ENCODE measurements at regions not wholly inside any gene's neighbourhood (a gene's known extent, or its start where the extent isn't known, plus 50 kb on each side); places are given as distances from the start of the nearest gene placed in this dataset.

DNA sequence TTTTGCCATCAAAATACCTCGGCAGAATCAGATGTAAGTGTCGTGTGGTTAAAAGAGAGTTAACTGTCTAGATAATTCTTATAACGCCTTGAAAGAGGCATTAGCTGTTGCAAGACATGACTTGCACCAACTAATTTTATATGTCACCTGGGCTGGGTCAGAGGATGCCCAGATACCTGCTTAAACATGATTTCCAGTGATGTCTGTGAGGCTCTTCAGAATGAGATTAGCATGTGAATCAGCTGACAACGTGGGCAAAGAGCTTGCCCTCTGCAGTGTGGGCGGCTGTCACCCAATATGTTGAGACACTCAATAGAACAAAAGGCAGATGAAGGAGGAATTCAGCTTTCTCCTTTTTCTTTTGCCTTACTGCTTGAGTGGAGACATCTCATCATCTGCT, 1180.6 kb downstream of the NLGN4Y start:
- no peak for DNase-seq

DNA sequence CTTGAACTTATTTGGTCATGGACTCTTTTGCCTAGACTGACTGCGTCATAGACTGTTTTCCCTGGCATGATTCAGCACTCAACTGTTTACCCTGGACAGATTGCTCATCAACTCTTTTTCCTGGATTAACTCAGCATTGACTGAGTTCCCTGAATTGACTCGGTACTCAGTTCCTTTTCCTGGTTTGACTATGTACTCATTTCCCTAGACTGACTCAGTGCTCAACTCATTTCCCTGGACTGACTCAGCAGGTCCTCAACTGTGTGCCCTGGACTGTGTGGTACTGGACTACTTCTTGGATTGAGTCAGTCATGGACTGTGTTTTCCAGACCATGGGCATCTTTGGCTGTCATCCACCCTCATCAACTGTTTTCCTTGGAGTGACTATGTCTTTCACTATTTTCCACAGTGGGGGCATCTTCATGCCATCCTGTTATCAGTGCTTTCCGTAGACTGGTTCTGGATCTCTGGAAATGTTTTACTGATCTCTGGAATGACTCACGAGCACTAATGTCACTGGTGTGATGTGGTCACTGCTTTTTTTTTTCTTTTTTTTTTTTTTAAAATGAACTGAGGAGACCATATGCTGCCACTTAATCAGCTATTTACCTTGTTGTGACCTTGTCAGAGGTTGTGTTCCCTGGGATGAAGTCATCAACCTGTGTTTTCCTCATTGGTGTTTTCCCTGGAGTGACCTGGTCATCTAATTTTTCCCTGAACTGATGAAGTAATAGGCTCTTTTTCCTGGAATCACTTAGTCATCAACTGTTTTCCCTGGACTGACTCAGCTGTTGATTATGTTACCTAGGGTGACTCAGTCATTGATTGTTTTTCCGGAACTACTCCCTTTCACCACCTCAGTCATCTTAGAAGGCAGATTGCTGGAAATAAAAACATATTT, 1225.5 kb downstream of the NLGN4Y start:
- no peak for DNase-seq

DNA sequence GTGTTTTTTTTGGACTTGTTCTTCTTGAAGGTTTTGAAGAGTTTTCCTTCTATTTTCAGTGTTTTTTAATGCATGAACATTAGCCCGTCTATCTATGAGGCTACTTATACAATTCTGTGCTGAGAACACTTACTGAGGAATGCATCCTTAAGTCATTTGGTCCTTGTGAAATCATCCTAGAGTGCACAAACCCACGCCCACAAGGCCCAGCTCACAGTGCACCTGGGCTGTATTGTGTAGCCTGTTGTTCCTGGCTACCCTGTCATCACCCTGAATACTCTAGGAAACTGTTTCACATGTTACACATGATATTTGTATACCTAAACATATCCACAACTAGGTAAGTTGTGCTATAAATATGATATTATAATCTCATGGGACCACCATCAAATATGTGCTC, 1226.7 kb downstream of the NLGN4Y start:
- no peak for DNase-seq

DNA sequence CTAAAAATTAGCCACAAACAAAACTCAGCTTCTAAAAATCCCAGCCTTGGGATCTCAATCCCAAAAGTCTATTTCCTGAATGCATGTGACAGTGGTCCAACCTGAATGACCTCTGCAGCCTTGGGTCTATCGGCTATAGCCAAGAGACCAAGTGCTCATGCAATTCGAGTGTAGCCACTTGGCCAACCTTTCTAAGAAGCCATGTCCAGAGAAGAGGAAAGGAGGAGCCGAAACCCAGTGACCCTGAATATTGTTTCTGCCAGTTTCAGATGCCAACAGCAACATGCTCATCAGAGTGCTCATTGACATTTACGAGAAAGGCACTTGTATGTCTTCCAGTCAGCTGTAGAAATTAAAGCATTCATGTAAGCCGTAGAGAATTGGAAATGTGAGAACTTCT, 1231.9 kb downstream of the NLGN4Y start:
- DNase-seq = no peak

DNA sequence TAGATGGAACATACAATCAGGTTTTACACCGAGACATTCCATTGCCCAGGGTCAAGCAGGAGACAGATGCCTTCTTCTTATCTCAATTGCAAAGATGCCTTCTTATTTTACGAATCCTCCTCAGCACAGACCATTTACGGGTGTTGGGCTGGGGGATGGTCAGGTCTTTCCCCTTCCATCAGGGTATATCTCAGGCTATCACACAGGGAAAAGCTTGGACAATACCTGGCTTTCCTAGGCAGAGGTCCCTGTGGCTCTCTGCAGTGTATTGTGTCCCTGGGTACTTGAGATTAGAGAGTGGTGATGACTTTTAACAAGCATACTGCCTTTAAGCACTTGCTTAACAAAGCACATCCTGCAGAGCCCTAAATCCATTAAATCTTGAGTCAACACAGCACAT, 1249.2 kb downstream of the NLGN4Y start:
- DNase-seq = no peak

DNA sequence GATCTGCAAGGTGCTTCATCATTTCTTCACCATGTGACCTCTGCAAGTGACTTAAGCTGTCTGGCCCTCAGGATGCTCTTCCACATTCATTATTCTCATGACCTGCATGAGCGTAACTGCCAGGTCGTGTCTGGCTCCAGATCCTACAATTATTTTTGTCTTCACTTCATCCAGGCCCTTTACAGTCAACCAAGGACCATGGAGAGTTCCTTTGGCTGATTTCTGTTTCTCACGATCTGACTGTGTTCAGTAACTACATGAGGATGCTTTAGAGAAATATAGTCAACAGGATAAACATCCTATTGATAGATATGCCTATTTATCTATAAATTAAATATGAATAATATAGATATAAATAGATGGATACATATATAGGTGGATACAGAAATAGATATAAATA, 1251.6 kb downstream of the NLGN4Y start:
- no peak for DNase-seq

DNA sequence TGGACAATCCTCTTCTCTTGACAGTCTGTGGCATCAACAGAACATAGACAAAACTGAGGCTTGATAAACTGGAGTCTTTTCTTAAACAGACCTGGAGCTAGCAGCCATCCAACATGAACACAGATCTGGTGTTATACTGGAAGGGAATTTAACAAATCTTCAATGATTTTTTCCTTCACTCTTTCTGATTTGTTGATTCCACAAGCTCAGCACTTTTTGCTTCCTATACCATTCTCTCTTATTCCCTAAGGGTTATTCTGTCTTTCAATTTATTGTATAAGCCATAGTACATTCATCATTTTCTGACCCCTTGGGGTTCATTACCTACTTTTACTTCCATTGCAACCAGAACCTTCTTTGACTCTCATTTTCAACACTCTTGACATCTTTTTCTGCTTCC, 1255.6 kb downstream of the NLGN4Y start:
- no peak for DNase-seq

DNA sequence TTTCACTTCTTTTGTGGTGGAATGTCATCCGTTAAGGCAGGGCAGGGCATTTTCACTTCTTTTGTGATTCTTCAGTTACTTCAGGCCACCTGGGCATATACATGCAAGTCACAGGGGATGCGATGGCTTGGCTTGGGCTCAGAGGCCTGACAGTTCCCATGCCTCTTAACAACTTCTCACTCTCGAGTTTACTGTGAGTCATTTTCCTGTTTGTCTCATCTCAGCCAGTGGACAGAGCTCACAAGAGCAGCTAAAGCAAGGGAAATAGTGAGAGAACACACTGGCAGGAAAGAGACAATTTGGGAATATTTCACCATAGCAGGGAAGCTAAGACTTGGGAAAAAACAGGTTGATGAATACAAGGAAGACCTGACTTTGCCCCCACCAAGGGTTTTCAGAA, 1275.7 kb downstream of the NLGN4Y start:
- DNase-seq = no peak

DNA sequence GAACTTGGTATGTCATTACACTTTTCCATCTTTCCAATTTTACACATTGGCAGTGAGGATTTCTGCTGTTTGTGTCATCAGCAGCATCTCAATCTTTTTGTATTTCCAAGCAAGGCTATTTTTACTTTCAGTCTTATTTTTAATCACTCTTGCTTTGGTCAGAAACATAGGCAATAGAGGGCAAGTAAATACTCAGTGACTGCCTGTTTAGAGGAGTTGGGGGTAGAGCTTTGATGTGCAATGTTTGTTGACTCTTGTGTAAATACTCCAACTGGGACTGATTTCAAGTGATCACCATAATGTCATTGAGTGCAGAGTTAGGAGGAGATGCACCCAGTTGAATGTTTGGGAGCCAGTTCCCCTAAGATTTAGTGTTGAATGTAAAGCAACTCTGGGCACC, 1281.7 kb downstream of the NLGN4Y start:
- no peak for DNase-seq

DNA sequence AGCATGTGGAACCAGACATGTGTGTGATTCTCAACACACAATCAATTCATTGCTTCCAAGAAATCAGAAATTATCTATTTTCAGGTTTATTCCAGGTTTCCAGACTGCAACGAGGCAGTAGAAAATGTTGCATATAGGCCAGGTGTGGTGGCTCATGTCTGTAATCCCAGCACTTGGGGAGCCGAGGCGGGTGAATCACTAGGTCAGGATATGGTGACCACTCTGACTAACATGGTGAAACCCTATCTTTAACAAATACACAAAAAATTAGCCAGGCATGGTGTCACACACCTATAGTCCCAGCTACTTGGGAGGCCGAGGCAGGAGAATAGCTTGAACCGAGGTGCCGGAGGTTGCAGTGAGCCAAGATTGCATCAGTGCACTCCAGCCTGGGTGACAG, 1289.9 kb downstream of the NLGN4Y start:
- DNase-seq = no peak

All from inflammatory macrophage treated with lipopolysaccharide for 1 hour (primary cell).